B cell (primary cell): ENCODE measurements at regions not wholly inside any gene's neighbourhood (a gene's known extent, or its start where the extent isn't known, plus 50 kb on each side); places are given as distances from the start of the nearest gene placed in this dataset.
"Not testable (repeated sequence)": the region's sequence is repeated elsewhere in the genome, so short reads cannot be mapped to it uniquely, and the experiment has no call there.

Experiments used
- ATAC-seq: fragments of 200-7000 bp; cut with Tn5 transposase; one replicate; pipeline ENCODE4 v1.10.0; 2021; ENCODE audit warnings: low read depth, mild to moderate bottlenecking, moderate number of reproducible peaks, moderate library complexity
- CTCF ChIA-PET: fragments of 350-600 bp; sonication (Branson Sonifier 250); formaldehyde crosslinking; loops from one replicate; lab custom pipeline; 2021; ENCODE audit warnings: antibody characterized with exemption, inconsistent platforms; lab: Charles Lee
- POLR2A ChIA-PET: fragments of 350-600 bp; sonication (Branson Sonifier 250); formaldehyde crosslinking; loops from one replicate; lab custom pipeline; 2021; ENCODE audit warnings: antibody characterized with exemption; lab: Charles Lee
- DNase-seq: peaks from one replicate; pipeline ENCODE4 v3.0.0; 2013
- H2AFZ ChIP-seq: 2 replicates; pipeline ENCODE4 v1.6.1; 2012; ENCODE audit warnings: mild to moderate bottlenecking, low read depth, low read length; ENCODE audit not compliant: insufficient read depth, poor library complexity, severe bottlenecking
- H3K27ac ChIP-seq, 2 donors: 1 replicate in 1 of 2; 2 replicates in 1 of 2; pipeline ENCODE4 v1.5.1; 2012 to 2013; ENCODE audit warnings: low read length in 2 of 2, mild to moderate bottlenecking in 2 of 2, moderate library complexity in 1 of 2
- H3K27me3 ChIP-seq, 4 experiments: fragments of 200-600 bp in 1 of 4; sonication (generic) in 1 of 4; replicated peaks in 1 of 4; 1 replicate in 2 of 4; 2 replicates in 2 of 4; pipeline versions ENCODE4 v1.6.1 to v1.7.0; 2013 to 2016; ENCODE audit warnings: low read length in 3 of 4, mild to moderate bottlenecking in 2 of 4, mixed read lengths in 1 of 4, moderate library complexity in 1 of 4; ENCODE audit not compliant: insufficient read depth in 4 of 4, control insufficient read depth in 3 of 4; ENCODE audit errors: control extremely low read depth in 1 of 4
- H3K36me3 ChIP-seq, 2 experiments: replicated peaks in 1 of 2; 1 replicate in 1 of 2; 2 replicates in 1 of 2; pipeline versions ENCODE4 v1.6.1 to v1.7.1; 2013; ENCODE audit warnings: low read length in 1 of 2; ENCODE audit not compliant: insufficient read depth in 2 of 2, control insufficient read depth in 1 of 2; ENCODE audit errors: control extremely low read depth in 1 of 2, extremely low read depth in 1 of 2
- H3K4me1 ChIP-seq, 2 donors: fragments of 200-600 bp in 1 of 2; sonication (generic) in 1 of 2; 1 replicate in 1 of 2; 2 replicates in 1 of 2; pipeline versions ENCODE4 v1.5.1 to v1.6.1; 2013 to 2017; ENCODE audit warnings: low read length in 2 of 2; ENCODE audit not compliant: control insufficient read depth in 2 of 2, insufficient read depth in 2 of 2
- H3K4me2 ChIP-seq: replicated peaks from 2 replicates; pipeline ENCODE3; 2012; ENCODE audit warnings: mild to moderate bottlenecking, low read depth, low read length; ENCODE audit not compliant: poor library complexity, severe bottlenecking
- H3K4me3 ChIP-seq, 5 experiments: fragments of 200-600 bp in 1 of 5; sonication (generic) in 1 of 5; 1 replicate in 3 of 5; 2 replicates in 2 of 5; pipeline versions ENCODE4 v1.5.1 to v1.7.0; 2011 to 2016; ENCODE audit warnings: low read length in 4 of 5, mild to moderate bottlenecking in 4 of 5, low read depth in 2 of 5, control low read depth in 1 of 5, moderate library complexity in 1 of 5; ENCODE audit not compliant: insufficient read depth in 1 of 5; ENCODE audit errors: control extremely low read depth in 1 of 5, extremely low read depth in 1 of 5
- H3K79me2 ChIP-seq: fragments of 200-600 bp; sonication (generic); one replicate; pipeline ENCODE4 v1.6.0; 2016; ENCODE audit warnings: low read length; ENCODE audit not compliant: control insufficient read depth, insufficient read depth
- H3K9ac ChIP-seq: fragments of 200-600 bp; sonication (generic); 2 replicates; pipeline ENCODE4 v1.6.1; 2017; ENCODE audit warnings: mild to moderate bottlenecking, low read length, moderate library complexity
- H3K9me3 ChIP-seq, 3 donors: one replicate each; pipeline versions ENCODE4 v1.6.1 to v1.7.1; 2013; ENCODE audit warnings: low read length in 2 of 3; ENCODE audit not compliant: control insufficient read depth in 2 of 3, insufficient read depth in 1 of 3; ENCODE audit errors: control extremely low read depth in 1 of 3
- H4K20me1 ChIP-seq: 2 replicates; pipeline ENCODE4 v1.6.0; 2012; ENCODE audit warnings: mild to moderate bottlenecking, low read length; ENCODE audit not compliant: insufficient read depth, control insufficient read depth, poor library complexity, severe bottlenecking
- H3K27ac Mint-ChIP-seq: one replicate; pipeline ENCODE4 v1.8.0; 2021; ENCODE audit warnings: mixed read lengths
- H3K27me3 Mint-ChIP-seq: one replicate; pipeline ENCODE4 v1.8.0; 2021; ENCODE audit warnings: mixed read lengths
- H3K4me1 Mint-ChIP-seq: one replicate; pipeline ENCODE4 v1.8.0; 2021; ENCODE audit warnings: mixed read lengths
- H3K4me3 Mint-ChIP-seq: one replicate; pipeline ENCODE4 v1.8.0; 2021; ENCODE audit warnings: mixed read lengths
- H3K9me3 Mint-ChIP-seq: one replicate; pipeline ENCODE4 v1.8.0; 2022; ENCODE audit warnings: mixed read lengths; ENCODE audit not compliant: insufficient read depth
- WGBS: methylation state at CpG from one replicate; pipeline ENCODE4 v1.1.5; 2013; ENCODE audit warnings: missing lambda C conversion rate; ENCODE audit not compliant: insufficient coverage; 5-methylcytosine and 5-hydroxymethylcytosine counted together
- intact Hi-C: fragments of 100-400 bp; cut with micrococcal nuclease; formaldehyde crosslinking; loops from one replicate; pipeline ENCODE4 v1.10.0; 2022

DNA sequence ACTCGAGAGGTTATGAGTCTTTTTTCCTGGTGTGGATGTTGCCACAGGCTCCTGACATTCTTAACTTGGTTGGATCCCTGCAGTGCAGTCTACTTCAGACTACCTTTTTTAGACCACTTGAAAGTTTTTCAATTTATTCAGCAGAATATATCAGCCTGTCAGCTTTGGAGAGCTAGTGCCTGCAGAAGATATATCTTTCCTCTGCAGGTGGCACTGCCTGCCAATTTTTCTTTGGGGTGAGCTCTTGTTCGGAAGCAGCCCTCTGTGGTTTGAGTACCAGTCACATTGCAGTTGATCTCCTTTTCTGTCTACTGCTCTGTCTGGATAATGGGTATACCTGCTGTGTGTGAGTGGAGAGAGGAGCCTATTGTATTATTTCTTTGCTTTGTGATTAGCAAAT is 730.4 kb downstream of the PRIM2 start:
- intact Hi-C loops, H3K27ac ChIP-seq, H3K4me1 ChIP-seq, H3K36me3 ChIP-seq, DNase-seq, H3K9ac ChIP-seq, H3K9me3 Mint-ChIP-seq, H3K9me3 ChIP-seq, H2AFZ ChIP-seq, H3K79me2 ChIP-seq, H3K27me3 Mint-ChIP-seq, H3K4me3 Mint-ChIP-seq, ATAC-seq, H3K4me3 ChIP-seq, CTCF ChIA-PET, H3K4me2 ChIP-seq, H3K4me1 Mint-ChIP-seq, H3K27ac Mint-ChIP-seq, H3K27me3 ChIP-seq, POLR2A ChIA-PET, H4K20me1 ChIP-seq: not testable (repeated sequence)
- 29% methylated on average over 1 of the region's 2 CpGs for WGBS

DNA sequence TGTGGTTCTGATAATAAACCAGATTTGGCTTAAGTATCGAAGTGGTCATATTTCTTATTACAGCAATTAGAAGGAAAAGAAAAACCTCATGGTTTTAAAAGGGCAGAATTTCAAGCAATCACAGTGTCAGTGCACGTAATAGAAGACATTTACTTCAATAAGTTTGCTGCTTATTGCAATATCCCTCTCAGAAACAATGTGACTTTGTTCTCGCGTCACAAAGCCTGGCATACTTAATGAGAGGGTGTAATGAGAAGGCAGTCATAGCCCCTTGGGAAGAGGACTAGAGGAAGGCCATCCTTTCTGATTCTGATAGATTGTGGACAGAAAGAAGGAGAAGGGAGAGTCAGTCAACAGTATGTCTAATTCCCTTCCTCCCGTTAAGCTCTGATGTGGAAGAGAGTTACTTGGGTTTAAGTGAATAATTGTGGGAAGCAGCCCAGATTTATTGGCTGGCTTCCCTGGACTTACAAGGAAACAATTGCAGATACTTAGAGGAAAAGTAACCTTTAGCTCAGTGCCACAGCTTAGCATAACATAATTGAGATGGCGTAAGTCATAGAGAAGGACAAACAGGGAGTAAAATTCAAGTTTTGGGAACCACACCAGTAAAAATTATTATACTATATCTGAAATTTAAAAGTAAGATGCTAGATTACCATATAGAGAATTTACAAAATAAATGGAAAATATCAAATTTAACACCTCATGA is 738.2 kb downstream of the PRIM2 start:
- not testable (repeated sequence) for H3K27me3 Mint-ChIP-seq

DNA sequence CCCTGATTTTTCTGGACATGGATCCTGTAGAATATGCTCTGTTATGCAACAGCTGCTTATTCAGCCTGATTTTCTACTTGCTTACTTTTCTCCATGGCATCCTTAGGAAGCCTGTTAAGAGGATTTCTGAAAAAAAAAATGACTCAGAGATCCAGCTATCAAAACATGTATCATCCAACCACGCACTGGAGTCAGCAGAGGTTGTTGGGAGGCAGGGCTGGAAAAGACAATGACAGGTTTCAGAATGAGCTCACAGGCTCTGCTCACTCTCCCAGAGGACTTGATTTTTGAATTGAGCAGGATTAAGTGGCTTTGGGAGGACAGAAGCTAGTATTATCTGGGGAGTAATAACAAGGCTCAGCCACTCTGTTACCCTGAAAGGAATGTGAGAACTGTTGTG is 742.3 kb downstream of the PRIM2 start:
- POLR2A ChIA-PET = not testable (repeated sequence)

More for the DNA sequence above, 738.2 kb downstream of the PRIM2 start:
- POLR2A ChIA-PET, H3K27ac ChIP-seq, H3K27ac Mint-ChIP-seq, H3K9ac ChIP-seq, H3K4me1 Mint-ChIP-seq, CTCF ChIA-PET, H3K4me1 ChIP-seq, H3K79me2 ChIP-seq, DNase-seq, H3K4me3 Mint-ChIP-seq, H3K4me3 ChIP-seq, ATAC-seq, H3K9me3 ChIP-seq, H3K4me2 ChIP-seq, H3K27me3 ChIP-seq, H3K9me3 Mint-ChIP-seq, H3K36me3 ChIP-seq, H2AFZ ChIP-seq, intact Hi-C loops, H4K20me1 ChIP-seq: not testable (repeated sequence)
- whole genome bisulfite sequencing = no CpG with 5 or more reads among the region's 6 CpGs

DNA sequence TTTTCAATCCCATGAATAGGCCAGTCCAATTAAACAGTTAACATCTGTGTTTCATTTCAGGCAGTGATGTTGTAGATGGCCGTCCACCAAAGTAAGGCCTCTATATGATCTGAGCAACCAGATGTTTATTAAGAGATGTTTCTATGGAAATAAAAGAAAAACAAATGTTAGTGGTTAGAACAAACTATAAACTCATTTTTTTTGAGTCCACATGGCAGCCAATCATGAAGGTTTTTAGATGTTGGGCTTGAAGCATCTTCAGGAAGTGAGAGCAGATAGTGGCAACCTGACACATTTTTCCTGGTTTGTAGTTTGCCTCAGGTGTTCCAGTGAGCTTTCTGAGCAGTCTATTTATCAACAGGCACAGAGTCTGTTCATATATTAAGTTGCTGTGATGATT is 746.1 kb downstream of the PRIM2 start:
- not testable (repeated sequence) for ATAC-seq
- no CpG with 5 or more reads among the region's 1 CpG for WGBS

More for the DNA sequence above, 742.3 kb downstream of the PRIM2 start:
- H3K4me1 Mint-ChIP-seq, H2AFZ ChIP-seq, H3K9me3 Mint-ChIP-seq, H3K4me1 ChIP-seq, H3K4me3 ChIP-seq, DNase-seq, H3K79me2 ChIP-seq, H3K9me3 ChIP-seq, H3K27me3 Mint-ChIP-seq, CTCF ChIA-PET, H3K27ac Mint-ChIP-seq, H4K20me1 ChIP-seq, H3K9ac ChIP-seq, H3K4me3 Mint-ChIP-seq, ATAC-seq, H3K4me2 ChIP-seq, H3K27ac ChIP-seq, intact Hi-C loops, H3K36me3 ChIP-seq, H3K27me3 ChIP-seq: not testable (repeated sequence)
- no CpG with 5 or more reads among the region's 1 CpG for WGBS

More for the DNA sequence above, 746.1 kb downstream of the PRIM2 start:
- H3K27ac Mint-ChIP-seq, H3K27me3 Mint-ChIP-seq, H3K4me1 ChIP-seq, H3K4me1 Mint-ChIP-seq, POLR2A ChIA-PET, H3K4me3 ChIP-seq, H3K9ac ChIP-seq, CTCF ChIA-PET, H2AFZ ChIP-seq, H3K4me2 ChIP-seq, intact Hi-C loops, DNase-seq, H3K27ac ChIP-seq, H3K4me3 Mint-ChIP-seq, H3K79me2 ChIP-seq, H3K27me3 ChIP-seq, H3K9me3 Mint-ChIP-seq, H4K20me1 ChIP-seq, H3K9me3 ChIP-seq, H3K36me3 ChIP-seq: not testable (repeated sequence)
